GM18861 (cell line): ENCODE measurements at regions not wholly inside any gene's neighbourhood (a gene's known extent, or its start where the extent isn't known, plus 50 kb on each side); places are given as distances from the start of the nearest gene placed in this dataset.

ENCODE experiments used
- ATAC-seq: cut with Tn5 transposase; IDR thresholded peaks from one replicate; pipeline ENCODE4 v1.9.1; 2021; ENCODE audit not compliant: unreplicated experiment

- no peak for ATAC-seq
Measured at GRCh38 chr4:180500154-180500553, 1743.0 kb upstream of the TENM3 start.

GRCh38 chr4:180512801-180513475 is 1730.3 kb upstream of the TENM3 start:
- no peak for ATAC-seq

GRCh38 chr4:180518906-180519305 is 1724.3 kb upstream of the TENM3 start:
- no peak for ATAC-seq

- ATAC-seq: no peak
Measured at GRCh38 chr4:180521181-180521580, 1722.0 kb upstream of the TENM3 start.

- no peak for ATAC-seq
Measured at GRCh38 chr4:180525523-180526077, 1717.6 kb upstream of the TENM3 start.

GRCh38 chr4:180528003-180528402 is 1715.2 kb upstream of the TENM3 start:
- no peak for ATAC-seq

GRCh38 chr4:180530787-180531186 is 1712.4 kb upstream of the TENM3 start:
- ATAC-seq: no peak

- ATAC-seq: no peak
Measured at GRCh38 chr4:180532691-180533090, 1710.5 kb upstream of the TENM3 start.

- no peak for ATAC-seq
Measured at GRCh38 chr4:180538384-180539057, 1704.7 kb upstream of the TENM3 start.

GRCh38 chr4:180539284-180539683 is 1703.9 kb upstream of the TENM3 start:
- peak; percentile 82 for ATAC-seq

- ATAC-seq: no peak
Measured at GRCh38 chr4:180541678-180542077, 1701.5 kb upstream of the TENM3 start.

GRCh38 chr4:180542445-180543100 is 1700.6 kb upstream of the TENM3 start:
- ATAC-seq: no peak

- ATAC-seq: no peak
Measured at GRCh38 chr4:180550106-180550505, 1693.1 kb upstream of the TENM3 start.

- no peak for ATAC-seq
Measured at GRCh38 chr4:180557348-180557747, 1685.9 kb upstream of the TENM3 start.

- ATAC-seq: no peak
Measured at GRCh38 chr4:180557950-180558349, 1685.3 kb upstream of the TENM3 start.

- ATAC-seq: no peak
Measured at GRCh38 chr4:180558427-180558826, 1684.8 kb upstream of the TENM3 start.

- no peak for ATAC-seq
Measured at GRCh38 chr4:180560896-180561295, 1682.3 kb upstream of the TENM3 start.

GRCh38 chr4:180564026-180564425 is 1679.2 kb upstream of the TENM3 start:
- no peak for ATAC-seq

GRCh38 chr4:180564448-180564847 is 1678.8 kb upstream of the TENM3 start:
- ATAC-seq: no peak

- no peak for ATAC-seq
Measured at GRCh38 chr4:180565856-180566431, 1677.3 kb upstream of the TENM3 start.

- no peak for ATAC-seq
Measured at GRCh38 chr4:180566492-180566891, 1676.7 kb upstream of the TENM3 start.

- no peak for ATAC-seq
Measured at GRCh38 chr4:180567080-180567479, 1676.1 kb upstream of the TENM3 start.
